H1 (cell line): ENCODE measurements at regions not wholly inside any gene's neighbourhood (a gene's known extent, or its start where the extent isn't known, plus 50 kb on each side); places are given as distances from the start of the nearest gene placed in this dataset.

Experiments used
- CTCF ChIA-PET: fragments of 300-600 bp; sonication (Branson Sonifier 250); formaldehyde crosslinking; loops from one replicate; lab custom pipeline; 2021; ENCODE audit not compliant: partially characterized antibody; lab: Charles Lee
- POLR2A ChIA-PET: fragments of 300-600 bp; sonication (Branson Sonifier 250); formaldehyde crosslinking; loops from one replicate; lab custom pipeline; 2021; ENCODE audit warnings: inconsistent platforms; ENCODE audit not compliant: partially characterized antibody; lab: Charles Lee
- DNase-seq, 2 experiments: peaks; one replicate each; pipeline versions ENCODE4 v3.0.0 to v3.0.0-alpha.2; 2010 to 2022; ENCODE audit warnings: low spot score in 2 of 2, low read depth in 1 of 2, mixed read lengths in 1 of 2
- FAIRE-seq: peaks from 2 replicates; lab custom pipeline; 2011; peaks lifted over from hg19 to GRCh38; lab: Jason Lieb, UNC
- H2AFZ ChIP-seq: 2 replicates; pipeline ENCODE4 v1.8.1; 2012; ENCODE audit warnings: low read length, inconsistent platforms
- H2AK5ac ChIP-seq: 2 replicates; pipeline ENCODE4 v1.6.1; 2013; ENCODE audit warnings: low read depth, low read length
- H2BK120ac ChIP-seq: replicated peaks from 2 replicates; pipeline ENCODE3; 2013; ENCODE audit warnings: low read depth, low read length, inconsistent platforms
- H2BK12ac ChIP-seq: 2 replicates; pipeline ENCODE4 v1.6.1; 2013; ENCODE audit warnings: low read depth, low read length
- H2BK15ac ChIP-seq: 2 replicates; pipeline ENCODE4 v1.6.1; 2013; ENCODE audit warnings: low read length
- H2BK20ac ChIP-seq: 2 replicates; pipeline ENCODE4 v1.6.1; 2013; ENCODE audit warnings: low read length
- H2BK5ac ChIP-seq: 2 replicates; pipeline ENCODE4 v1.6.1; 2013; ENCODE audit warnings: low read depth, low read length
- H3K14ac ChIP-seq: 2 replicates; pipeline ENCODE4 v1.6.1; 2013; ENCODE audit warnings: inconsistent platforms; ENCODE audit not compliant: insufficient read length
- H3K18ac ChIP-seq: 2 replicates; pipeline ENCODE4 v1.6.1; 2013; ENCODE audit warnings: low read length; ENCODE audit errors: extremely low read depth
- H3K23ac ChIP-seq: 2 replicates; pipeline ENCODE4 v1.6.1; 2013; ENCODE audit warnings: inconsistent platforms; ENCODE audit not compliant: insufficient read length
- H3K23me2 ChIP-seq: 2 replicates; pipeline ENCODE4 v1.6.1; 2013; ENCODE audit warnings: low read depth, low read length
- H3K27ac ChIP-seq: 2 replicates; pipeline ENCODE4 v1.6.1; 2011; ENCODE audit warnings: low read depth, low read length, inconsistent platforms
- H3K27me3 ChIP-seq, 4 experiments: replicated peaks in 1 of 4; 1 replicate in 1 of 4; 2 replicates in 3 of 4; pipeline versions ENCODE4 v1.6.1 to v1.8.1; 2011 to 2013; ENCODE audit warnings: low read length in 3 of 4, mild to moderate bottlenecking in 3 of 4, inconsistent platforms in 2 of 4, mixed read lengths in 2 of 4, moderate library complexity in 1 of 4; ENCODE audit not compliant: control insufficient read depth in 3 of 4, insufficient read depth in 3 of 4; ENCODE audit errors: extremely low read depth in 1 of 4
- H3K36me3 ChIP-seq, 4 experiments: 2 replicates each; pipeline versions ENCODE4 v1.6.1 to v1.8.1; 2011 to 2013; ENCODE audit warnings: mild to moderate bottlenecking in 4 of 4, low read length in 3 of 4, moderate library complexity in 2 of 4, control low read depth in 1 of 4, inconsistent platforms in 1 of 4; ENCODE audit not compliant: insufficient read depth in 4 of 4, control insufficient read depth in 2 of 4
- H3K4ac ChIP-seq: replicated peaks from 2 replicates; pipeline ENCODE3; 2013; ENCODE audit warnings: low read length, low read depth, mixed read lengths, inconsistent platforms; ENCODE audit not compliant: insufficient read length
- H3K4me1 ChIP-seq, 4 experiments: replicated peaks in 1 of 4; 1 replicate in 1 of 4; 2 replicates in 3 of 4; pipeline versions ENCODE4 v1.6.1 to v1.8.1; 2011 to 2013; ENCODE audit warnings: low read length in 3 of 4, inconsistent platforms in 2 of 4, mixed read lengths in 1 of 4; ENCODE audit not compliant: insufficient read depth in 4 of 4, control insufficient read depth in 3 of 4
- H3K4me2 ChIP-seq, 2 experiments: 2 replicates each; pipeline versions ENCODE4 v1.6.1 to v1.8.1; 2011 to 2013; ENCODE audit warnings: low read depth in 2 of 2, low read length in 2 of 2, control low read depth in 1 of 2, inconsistent platforms in 1 of 2, mild to moderate bottlenecking in 1 of 2; ENCODE audit not compliant: insufficient read depth in 1 of 2
- H3K4me3 ChIP-seq, 4 experiments: fragments of 200-600, 300-600 bp in 1 of 4; sonication (generic), shearing (Covaris generic), sonication (Bioruptor Twin) in 1 of 4; 2 replicates each; pipeline versions ENCODE4 v1.5.1 to v1.8.1; 2011 to 2016; ENCODE audit warnings: low read length in 4 of 4, low read depth in 3 of 4, control low read depth in 2 of 4, inconsistent platforms in 2 of 4, mild to moderate bottlenecking in 2 of 4, mixed read lengths in 1 of 4, moderate library complexity in 1 of 4; ENCODE audit not compliant: insufficient read depth in 2 of 4; ENCODE audit errors: extremely low read depth in 1 of 4
- H3K56ac ChIP-seq: replicated peaks from 2 replicates; pipeline ENCODE3; 2013; ENCODE audit warnings: low read depth, mild to moderate bottlenecking, mixed read lengths, low read length, inconsistent platforms; ENCODE audit not compliant: insufficient read length
- H3K79me1 ChIP-seq: 2 replicates; pipeline ENCODE4 v1.6.1; 2013; ENCODE audit warnings: low read depth, low read length, control low read depth
- H3K79me2 ChIP-seq, 2 experiments: 2 replicates each; pipeline versions ENCODE4 v1.6.1 to v1.8.1; 2012 to 2013; ENCODE audit warnings: low read length in 2 of 2, mild to moderate bottlenecking in 2 of 2, inconsistent platforms in 1 of 2; ENCODE audit not compliant: insufficient read depth in 2 of 2, control insufficient read depth in 1 of 2
- H3K9ac ChIP-seq, 4 experiments: replicated peaks in 1 of 4; 1 replicate in 1 of 4; 2 replicates in 3 of 4; pipeline versions ENCODE4 v1.6.1 to v1.8.1; 2011 to 2013; ENCODE audit warnings: low read depth in 3 of 4, low read length in 3 of 4, control low read depth in 2 of 4, mild to moderate bottlenecking in 2 of 4, moderate library complexity in 2 of 4, inconsistent platforms in 1 of 4; ENCODE audit errors: extremely low read depth in 1 of 4
- H3K9me3 ChIP-seq, 2 experiments: 2 replicates each; pipeline versions ENCODE4 v1.6.1 to v1.8.1; 2012 to 2013; ENCODE audit warnings: mild to moderate bottlenecking in 2 of 2, moderate library complexity in 2 of 2, control low read depth in 1 of 2, inconsistent platforms in 1 of 2, low read depth in 1 of 2, low read length in 1 of 2, mixed read lengths in 1 of 2; ENCODE audit not compliant: insufficient read depth in 2 of 2
- H4K20me1 ChIP-seq, 2 experiments: replicated peaks in 1 of 2; 2 replicates each; pipeline versions ENCODE3 to v1.8.1; 2011 to 2013; ENCODE audit warnings: inconsistent platforms in 2 of 2, low read length in 2 of 2, mild to moderate bottlenecking in 1 of 2; ENCODE audit not compliant: insufficient read depth in 2 of 2, control insufficient read depth in 1 of 2
- H4K5ac ChIP-seq: 2 replicates; pipeline ENCODE4 v1.6.1; 2013; ENCODE audit warnings: low read length, low read depth, mixed read lengths, inconsistent platforms; ENCODE audit not compliant: insufficient read length
- H4K8ac ChIP-seq: 2 replicates; pipeline ENCODE4 v1.8.0; 2013; ENCODE audit warnings: mild to moderate bottlenecking, moderate library complexity, low read length, inconsistent platforms; ENCODE audit not compliant: insufficient read depth; ENCODE audit errors: extremely low read depth
- H4K91ac ChIP-seq: replicated peaks from 2 replicates; pipeline ENCODE3; 2013; ENCODE audit warnings: low read length, mixed read lengths, inconsistent platforms; ENCODE audit not compliant: insufficient read length
- BCL11A ChIP-seq, 2 experiments: IDR thresholded peaks; one replicate each; pipeline ENCODE4 v1.6.1; 2011; ENCODE audit warnings: low read depth in 2 of 2, low read length in 2 of 2, mild to moderate bottlenecking in 2 of 2
- BRCA1 ChIP-seq: IDR thresholded peaks from 2 replicates; pipeline ENCODE4 v1.6.1; 2012; ENCODE audit warnings: low read depth, low read length, improper control_type of control experiment
- CHD1 ChIP-seq: IDR thresholded peaks from 2 replicates; pipeline ENCODE4 v1.6.1; 2012; ENCODE audit warnings: low read depth, low read length, improper control_type of control experiment
- CHD2 ChIP-seq: IDR thresholded peaks from 2 replicates; pipeline ENCODE4 v1.6.1; 2012; ENCODE audit warnings: low read length, improper control_type of control experiment
- EP300 ChIP-seq, 2 experiments: IDR thresholded peaks; 1 replicate in 1 of 2; 2 replicates in 1 of 2; pipeline ENCODE4 v1.6.1; 2011 to 2012; ENCODE audit warnings: low read depth in 2 of 2, low read length in 2 of 2, mild to moderate bottlenecking in 2 of 2, borderline replicate concordance in 1 of 2, inconsistent platforms in 1 of 2, moderate library complexity in 1 of 2
- EZH2 ChIP-seq: fragments of 200-600 bp; sonication (generic); IDR thresholded peaks from 2 replicates; pipeline ENCODE4 v1.7.1; 2012; ENCODE audit warnings: low read depth, mild to moderate bottlenecking, moderate library complexity, low read length, inconsistent platforms; ENCODE audit not compliant: severe bottlenecking
- FOSL1 ChIP-seq: IDR thresholded peaks from 2 replicates; pipeline ENCODE4 v1.6.1; 2011; ENCODE audit warnings: mild to moderate bottlenecking, low read depth, low read length, moderate library complexity; ENCODE audit not compliant: insufficient read depth
- NANOG ChIP-seq: IDR thresholded peaks from 2 replicates; pipeline ENCODE4 v1.6.1; 2011; ENCODE audit warnings: low read length, low read depth, mild to moderate bottlenecking, inconsistent platforms; ENCODE audit not compliant: insufficient read depth, poor library complexity, severe bottlenecking
- SAP30 ChIP-seq: fragments of 300-600 bp; sonication (generic); IDR thresholded peaks from 2 replicates; pipeline ENCODE4 v1.7.1; 2012; ENCODE audit warnings: low read length, moderate library complexity, mild to moderate bottlenecking, inconsistent platforms; ENCODE audit not compliant: insufficient read depth, insufficient replicate concordance
- SIRT6 ChIP-seq: IDR thresholded peaks from one replicate; pipeline ENCODE4 v1.7.1; 2012; ENCODE audit warnings: low read length, inconsistent platforms
- SUZ12 ChIP-seq: fragments of 200-600 bp; sonication (generic); IDR thresholded peaks from 2 replicates; pipeline ENCODE4 v1.6.1; 2012; ENCODE audit warnings: mild to moderate bottlenecking, inconsistent platforms, low read length, moderate library complexity, mixed read lengths
- TAF7 ChIP-seq: optimal IDR thresholded peaks from 2 replicates; pipeline ENCODE3; 2011; ENCODE audit warnings: low read depth, mild to moderate bottlenecking, inconsistent platforms, low read length, moderate library complexity, borderline replicate concordance
- TBP ChIP-seq: IDR thresholded peaks from 2 replicates; pipeline ENCODE4 v1.6.1; 2011; ENCODE audit warnings: low read depth, low read length, improper control_type of control experiment
- USF2 ChIP-seq: IDR thresholded peaks from 2 replicates; pipeline ENCODE4 v1.6.1; 2011; ENCODE audit warnings: low read length, improper control_type of control experiment
- WGBS, 2 experiments: shearing (Covaris generic) in 1 of 2; methylation state at CpG; one replicate each; pipeline versions ENCODE4 v1.1.6 to v1.1.7; 2013 to 2015; ENCODE audit warnings: low lambda C conversion rate in 2 of 2, mixed read lengths in 2 of 2, inconsistent platforms in 1 of 2, low coverage in 1 of 2, missing lambda C conversion rate in 1 of 2; ENCODE audit not compliant: insufficient replicate concordance in 2 of 2, insufficient coverage in 1 of 2, insufficient read length in 1 of 2; ENCODE audit errors: extremely low coverage in 1 of 2, missing lambda C conversion rate in 1 of 2; 5-methylcytosine and 5-hydroxymethylcytosine counted together

GRCh38 chr9:21685502-21685901, 116.9 kb upstream of the MTAP start:
- FAIRE-seq, result no peak
- no peak overlapping the region for H2BK5ac ChIP-seq
- no peaks in the 10 kb centered on the region for H3K79me2 ChIP-seq
- no peak overlapping the region for H3K18ac ChIP-seq
- no peak overlapping the region for H3K9ac ChIP-seq
- no peak overlapping the region for H3K4me2 ChIP-seq
- ChIA-PET CTCF (no interaction called here), POLR2A (no interaction called here)
- no peak overlapping the region for H3K27ac ChIP-seq
- DNase-seq, result no peak
- no peaks in the 10 kb centered on the region for H3K27me3 ChIP-seq
- H2BK12ac ChIP-seq, result no peak overlapping the region
- no peaks in the 10 kb centered on the region for H3K79me1 ChIP-seq
- H3K4me1 ChIP-seq, result no peaks in the 10 kb centered on the region
- no peak overlapping the region for H3K23ac ChIP-seq
- no peaks in the 10 kb centered on the region for H4K20me1 ChIP-seq
- H4K8ac ChIP-seq, result no peak overlapping the region
- H3K14ac ChIP-seq, result no peak overlapping the region
- no peak overlapping the region for H3K4me3 ChIP-seq
- no peak overlapping the region for H2BK120ac ChIP-seq
- 91% methylated on average over 6 of the region's 6 CpGs; no CpG with 5 or more reads in 1 of the 2 experiments for WGBS, 2 experiments
- no peak overlapping the region for H2AK5ac ChIP-seq
- H2BK20ac ChIP-seq, result no peak overlapping the region
- no peak overlapping the region for H4K5ac ChIP-seq
- no peaks in the 10 kb centered on the region for H3K23me2 ChIP-seq
- no peak overlapping the region for H2BK15ac ChIP-seq
- H2AFZ ChIP-seq, result no peak overlapping the region
- no peak overlapping the region for H4K91ac ChIP-seq
- H3K9me3 ChIP-seq, result no peaks in the 10 kb centered on the region
- TF ChIP-seq EP300 (IDR thresholded peaks at IDR 0.05; ENCODE audit: borderline replicate concordance in 1 of 2, low read depth in 2 of 2, low read length in 2 of 2), result no peak
- no peak for TF ChIP-seq NANOG
- TF ChIP-seq SAP30, result no peak
- no peak for TF ChIP-seq CHD1
- no peak for TF ChIP-seq EZH2
- TF ChIP-seq SIRT6, result no peak
- TF ChIP-seq SUZ12, result no peak
- TF ChIP-seq BCL11A (IDR thresholded peaks at IDR 0.05; ENCODE audit: low read depth in 2 of 2, low read length in 2 of 2), result no peak
- no peak for TF ChIP-seq TAF7
- TF ChIP-seq FOSL1, result no peak
- no peak for TF ChIP-seq BRCA1
- TF ChIP-seq USF2, result no peak
- no peak for TF ChIP-seq CHD2
- no peak for TF ChIP-seq TBP
- no peaks in the 10 kb centered on the region for H3K36me3 ChIP-seq
- H3K56ac ChIP-seq, result no peak overlapping the region
- H3K4ac ChIP-seq, result no peak overlapping the region
